HEK293T (cell line): ENCODE measurements at regions not wholly inside any gene's neighbourhood (a gene's known extent, or its start where the extent isn't known, plus 50 kb on each side); places are given as distances from the start of the nearest gene placed in this dataset.

Source experiments
- CTCF ChIA-PET: fragments of 350-600 bp; formaldehyde crosslinking; extraction: SDS; loops from one replicate; lab custom pipeline; 2021; ENCODE audit warnings: antibody characterized with exemption, inconsistent platforms; lab: Yijun Ruan, JAX
- POLR2A ChIA-PET: fragments of 350-600 bp; formaldehyde crosslinking; extraction: SDS; loops from one replicate; lab custom pipeline; 2020; ENCODE audit warnings: antibody characterized with exemption, inconsistent platforms; lab: Yijun Ruan, JAX
- DNase-seq: peaks from one replicate; pipeline ENCODE4 v3.0.0; 2012; ENCODE audit warnings: mixed read lengths; ENCODE audit errors: extremely low spot score
- ARNT ChIP-seq: fragments of 450-650 bp; IDR thresholded peaks from 2 replicates; pipeline ENCODE4 v1.6.1; 2017; ENCODE audit warnings: mild to moderate bottlenecking
- BHLHE40 ChIP-seq: fragments of 450-650 bp; IDR thresholded peaks from 2 replicates; pipeline ENCODE4 v1.6.1; 2016; ENCODE audit warnings: mild to moderate bottlenecking, moderate library complexity, borderline replicate concordance
- CTBP1 ChIP-seq: fragments of 450-650 bp; IDR thresholded peaks from 2 replicates; pipeline ENCODE4 v1.6.1; 2016; ENCODE audit warnings: borderline replicate concordance
- ELF4 ChIP-seq: fragments of 450-650 bp; IDR thresholded peaks from 2 replicates; pipeline ENCODE4 v1.6.1; 2017; ENCODE audit warnings: antibody characterized with exemption
- FOXA1 ChIP-seq: fragments of 450-650 bp; IDR thresholded peaks from 2 replicates; pipeline ENCODE4 v1.6.1; 2016; ENCODE audit warnings: mild to moderate bottlenecking
- FOXK2 ChIP-seq: fragments of 450-650 bp; IDR thresholded peaks from 2 replicates; pipeline ENCODE4 v1.6.1; 2016; ENCODE audit warnings: mild to moderate bottlenecking
- FOXM1 ChIP-seq: fragments of 450-650 bp; IDR thresholded peaks from 2 replicates; pipeline ENCODE4 v1.6.1; 2017; ENCODE audit warnings: mild to moderate bottlenecking, borderline replicate concordance
- HDGF ChIP-seq: fragments of 450-650 bp; IDR thresholded peaks from 2 replicates; pipeline ENCODE4 v1.6.1; 2017; ENCODE audit warnings: antibody characterized with exemption, borderline replicate concordance
- L3MBTL2 ChIP-seq: fragments of 450-650 bp; conservative IDR thresholded peaks from 2 replicates; pipeline ENCODE4 v1.6.1; 2016; ENCODE audit warnings: mild to moderate bottlenecking
- LEF1 ChIP-seq: fragments of 450-650 bp; IDR thresholded peaks from 2 replicates; pipeline ENCODE4 v1.6.1; 2017; ENCODE audit warnings: mild to moderate bottlenecking, borderline replicate concordance
- NFRKB ChIP-seq: fragments of 450-650 bp; IDR thresholded peaks from 2 replicates; pipeline ENCODE4 v1.6.1; 2016; ENCODE audit warnings: mild to moderate bottlenecking, moderate library complexity
- PKNOX1 ChIP-seq: fragments of 450-650 bp; IDR thresholded peaks from 2 replicates; pipeline ENCODE4 v1.6.1; 2016
- SP1 ChIP-seq: fragments of 450-650 bp; IDR thresholded peaks from 2 replicates; pipeline ENCODE4 v1.6.1; 2017
- SUZ12 ChIP-seq: fragments of 450-650 bp; IDR thresholded peaks from 2 replicates; pipeline ENCODE4 v1.6.1; 2016; ENCODE audit warnings: mild to moderate bottlenecking
- TARDBP ChIP-seq: fragments of 450-650 bp; IDR thresholded peaks from 2 replicates; pipeline ENCODE4 v1.6.1; 2016
- ZNF384 ChIP-seq: fragments of 450-650 bp; IDR thresholded peaks from 2 replicates; pipeline ENCODE4 v1.6.1; 2016

GRCh38 chr6:105744815-105745214 is 341.3 kb upstream of the PRDM1 start:
- no peak for DNase-seq
- no peak for TF ChIP-seq ARNT
- TF ChIP-seq ZNF384 = no peak
- TF ChIP-seq FOXK2 = no peak
- no peak for TF ChIP-seq LEF1
- TF ChIP-seq PKNOX1 = no peak
- no peak for TF ChIP-seq FOXA1
- TF ChIP-seq SUZ12 = no peak
- no peak for TF ChIP-seq ELF4
- no peak for TF ChIP-seq TARDBP
- no peak for TF ChIP-seq BHLHE40
- TF ChIP-seq FOXM1 = no peak
- no peak for TF ChIP-seq L3MBTL2
- TF ChIP-seq SP1 = no peak
- TF ChIP-seq HDGF = no peak
- no peak for TF ChIP-seq CTBP1
- ChIA-PET CTCF (no interaction called here), POLR2A (no interaction called here)

- ChIA-PET CTCF (interaction anchor here (0.7 kb wide), 1 partner anchor 47 kb away, joined by 3 read pairs; no protein-coding TSS in a partner anchor), POLR2A (no interaction called here)
- TF ChIP-seq FOXA1 (no peak), LEF1 (no peak), HDGF (no peak), NFRKB (no peak), BHLHE40 (no peak), FOXM1 (no peak), L3MBTL2 (no peak), TARDBP (no peak), FOXK2 (no peak), SUZ12 (no peak), SP1 (no peak), ELF4 (no peak), CTBP1 (no peak), PKNOX1 (no peak), ZNF384 (no peak), ARNT (no peak)
- no peak for DNase-seq
Observed at GRCh38 chr6:105740946-105741645, 338.2 kb upstream of the PREP start.

- POLR2A ChIA-PET = no interaction called here
- CTCF ChIA-PET = no interaction called here
- no peak for TF ChIP-seq ZNF384
- no peak for TF ChIP-seq FOXM1
- TF ChIP-seq HDGF = no peak
- TF ChIP-seq BHLHE40 = no peak
- TF ChIP-seq SUZ12 = no peak
- TF ChIP-seq L3MBTL2 = no peak
- no peak for TF ChIP-seq CTBP1
- no peak for TF ChIP-seq FOXA1
- no peak for TF ChIP-seq SP1
- TF ChIP-seq PKNOX1 = no peak
- TF ChIP-seq NFRKB = no peak
- no peak for TF ChIP-seq ARNT
- no peak for TF ChIP-seq TARDBP
- no peak for TF ChIP-seq FOXK2
- TF ChIP-seq LEF1 = no peak
- no peak for TF ChIP-seq ELF4
- DNase-seq = no peak
Observed at GRCh38 chr6:105739764-105740163, 336.9 kb upstream of the PREP start.

GRCh38 chr6:105733556-105734162 is 330.8 kb upstream of the PREP start:
- no peak for DNase-seq
- POLR2A ChIA-PET = no interaction called here

More at GRCh38 chr6:105733556-105734162, 330.8 kb upstream of the PREP start:
- CTCF ChIA-PET = no interaction called here
- TF ChIP-seq TARDBP (no peak), SUZ12 (no peak), FOXA1 (no peak), ZNF384 (no peak), ELF4 (no peak), CTBP1 (no peak), FOXK2 (no peak), HDGF (no peak), LEF1 (no peak), FOXM1 (no peak), ARNT (no peak), PKNOX1 (no peak), BHLHE40 (no peak), SP1 (no peak)
